ENCODE measurements at regions not wholly inside any gene's neighbourhood (a gene's known extent, or its start where the extent isn't known, plus 50 kb on each side); places are given as distances from the start of the nearest gene placed in this dataset.

DNA sequence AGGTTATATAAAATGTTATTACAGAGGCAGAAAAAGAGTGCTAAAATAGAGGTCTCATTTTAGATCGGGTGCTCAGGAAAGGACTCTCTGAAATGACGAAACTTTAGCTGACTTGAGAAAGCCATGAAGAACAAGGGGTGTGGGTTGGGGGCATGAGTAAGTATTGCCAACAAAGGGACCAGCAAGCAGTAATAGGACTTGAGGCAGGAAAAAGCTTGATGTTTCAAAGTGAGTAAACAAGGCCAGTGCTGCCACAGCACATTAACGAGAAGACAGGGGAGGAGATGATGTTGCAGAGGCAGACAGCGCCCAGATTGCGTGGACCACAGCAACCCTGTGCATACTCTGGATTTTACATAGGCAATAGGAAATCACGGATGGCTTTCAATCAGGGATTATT, 318.8 kb downstream of the ZEB2 start:
- TF ChIP-seq, protein P1, sequence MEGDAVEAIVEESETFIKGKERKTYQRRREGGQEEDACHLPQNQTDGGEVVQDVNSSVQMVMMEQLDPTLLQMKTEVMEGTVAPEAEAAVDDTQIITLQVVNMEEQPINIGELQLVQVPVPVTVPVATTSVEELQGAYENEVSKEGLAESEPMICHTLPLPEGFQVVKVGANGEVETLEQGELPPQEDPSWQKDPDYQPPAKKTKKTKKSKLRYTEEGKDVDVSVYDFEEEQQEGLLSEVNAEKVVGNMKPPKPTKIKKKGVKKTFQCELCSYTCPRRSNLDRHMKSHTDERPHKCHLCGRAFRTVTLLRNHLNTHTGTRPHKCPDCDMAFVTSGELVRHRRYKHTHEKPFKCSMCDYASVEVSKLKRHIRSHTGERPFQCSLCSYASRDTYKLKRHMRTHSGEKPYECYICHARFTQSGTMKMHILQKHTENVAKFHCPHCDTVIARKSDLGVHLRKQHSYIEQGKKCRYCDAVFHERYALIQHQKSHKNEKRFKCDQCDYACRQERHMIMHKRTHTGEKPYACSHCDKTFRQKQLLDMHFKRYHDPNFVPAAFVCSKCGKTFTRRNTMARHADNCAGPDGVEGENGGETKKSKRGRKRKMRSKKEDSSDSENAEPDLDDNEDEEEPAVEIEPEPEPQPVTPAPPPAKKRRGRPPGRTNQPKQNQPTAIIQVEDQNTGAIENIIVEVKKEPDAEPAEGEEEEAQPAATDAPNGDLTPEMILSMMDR (IDR thresholded peaks at IDR 0.05; ENCODE audit: insufficient read depth, low read length, poor library complexity, severe bottlenecking), result no peak
- TF ChIP-seq EZH2phosphoT487 (conservative IDR thresholded peaks at IDR 0.05; ENCODE audit: low read length), result no peak

Data from SU-DHL-6 (cell line).